Right renal pelvis (tissue), 4 donors: ENCODE measurements at regions not wholly inside any gene's neighbourhood (a gene's known extent, or its start where the extent isn't known, plus 50 kb on each side); places are given as distances from the start of the nearest gene placed in this dataset.
"Not testable (repeated sequence)": the region's sequence is repeated elsewhere in the genome, so short reads cannot be mapped to it uniquely, and the experiment has no call there.

ENCODE experiments used
- DNase-seq, 4 donors: peaks; one replicate each; pipeline ENCODE4 v3.0.0-alpha.2; 2013; ENCODE audit warnings: low read depth in 4 of 4, low spot score in 3 of 4, missing footprints in 1 of 4

DNA sequence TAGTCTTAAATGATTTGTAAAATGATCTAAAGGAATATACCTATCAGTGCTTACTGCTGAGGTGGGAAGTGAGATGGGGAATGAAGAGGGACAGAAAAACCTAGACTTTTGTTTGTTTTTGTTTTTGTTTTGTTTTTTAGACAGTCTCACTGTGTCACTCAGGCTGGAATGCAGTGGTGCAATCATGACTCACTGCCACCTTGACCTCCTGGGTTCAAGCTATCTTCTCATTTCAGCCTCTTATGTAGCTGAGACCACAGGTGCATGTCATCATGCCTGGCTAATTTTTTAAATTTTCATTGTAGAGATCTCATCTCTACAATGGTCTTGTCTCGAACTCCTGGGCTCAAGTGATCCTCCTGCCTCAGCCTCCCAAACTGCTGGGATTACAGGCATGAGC, 116.4 kb upstream of the SEM1 start:
- DNase-seq, result no peak

DNA sequence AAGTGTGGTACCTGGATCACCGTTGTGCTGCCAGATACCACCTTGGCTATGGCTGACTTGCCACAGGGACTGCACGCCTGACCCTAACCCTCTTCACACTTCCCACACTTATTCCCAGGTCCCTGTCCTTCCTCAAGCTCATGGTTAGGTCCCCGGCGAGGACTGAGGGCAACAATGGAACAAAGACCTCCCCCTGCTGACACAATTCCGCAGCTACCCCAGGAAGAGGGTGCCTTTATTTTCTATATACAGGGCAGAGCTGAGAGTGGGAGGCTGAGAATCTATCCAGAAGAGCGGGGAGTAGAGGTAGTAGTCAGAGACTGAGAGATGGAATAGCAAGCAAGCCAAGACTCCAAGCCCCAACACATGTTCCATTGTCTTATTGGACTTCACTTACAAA, 118.1 kb upstream of the SEM1 start:
- DNase-seq, result no peak

DNA sequence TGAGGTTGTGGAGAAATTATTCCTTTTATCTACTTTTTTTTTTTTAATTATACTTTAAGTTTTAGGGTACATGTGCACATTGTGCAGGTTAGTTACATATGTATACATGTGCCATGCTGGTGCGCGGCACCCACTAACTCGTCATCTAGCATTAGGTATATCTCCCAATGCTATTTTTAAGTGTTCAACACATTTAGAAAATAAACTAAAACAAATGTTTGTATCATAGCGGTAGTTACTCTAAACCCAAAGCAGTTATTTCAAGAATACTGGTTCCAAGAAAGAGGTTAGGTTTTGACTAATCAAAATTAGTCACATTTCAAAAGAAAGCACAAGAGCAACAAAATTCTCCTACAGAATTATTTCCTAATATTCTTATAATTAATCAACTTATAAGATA, 119.5 kb upstream of the SEM1 start:
- not testable (repeated sequence) for DNase-seq

DNA sequence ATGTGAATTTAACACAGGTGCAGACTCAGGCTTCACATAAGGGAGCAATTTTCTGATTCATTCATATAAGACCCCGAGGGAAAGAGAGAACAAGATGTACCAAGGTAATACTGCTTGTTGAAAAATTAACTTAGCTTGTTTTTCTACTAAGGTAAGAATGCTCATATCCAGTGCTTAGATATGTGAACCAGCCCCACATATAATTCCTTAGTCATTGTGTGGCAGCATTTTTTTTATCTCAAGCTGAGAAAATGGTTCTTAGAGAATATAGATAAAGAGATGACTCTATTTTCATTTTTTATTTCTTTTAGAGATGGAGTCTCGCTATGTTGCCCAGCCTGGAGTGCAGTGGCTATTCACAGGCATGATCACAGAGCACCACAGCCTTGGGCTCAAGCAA, 121.8 kb upstream of the SEM1 start:
- DNase-seq, result no peak

DNA sequence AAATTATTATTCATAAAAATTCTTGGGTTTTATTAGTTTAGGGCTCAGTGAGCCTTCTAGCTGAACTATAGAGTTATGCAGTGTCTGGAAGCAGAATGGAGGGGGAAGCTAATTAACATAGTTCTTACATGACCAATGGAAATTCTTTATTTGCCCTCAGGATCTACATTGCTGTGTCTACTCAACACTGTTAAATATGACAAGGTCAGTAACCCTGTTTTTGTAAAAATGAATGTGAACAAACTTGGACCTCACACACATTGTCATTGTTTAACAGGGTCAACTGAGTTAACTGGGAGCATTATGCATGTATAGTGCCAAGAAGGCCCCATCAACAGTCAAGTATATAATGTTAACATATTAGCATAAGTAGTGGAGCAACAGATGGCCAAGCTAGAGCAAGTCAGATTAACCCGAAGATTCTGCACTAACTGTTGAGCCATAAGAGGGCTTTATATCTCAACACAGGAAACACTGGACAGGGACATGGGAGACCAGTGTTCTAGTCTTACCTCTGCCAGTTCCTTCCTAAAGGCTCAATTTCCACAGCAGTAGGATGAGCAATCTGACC, 122.5 kb upstream of the SEM1 start:
- no peak for DNase-seq

DNA sequence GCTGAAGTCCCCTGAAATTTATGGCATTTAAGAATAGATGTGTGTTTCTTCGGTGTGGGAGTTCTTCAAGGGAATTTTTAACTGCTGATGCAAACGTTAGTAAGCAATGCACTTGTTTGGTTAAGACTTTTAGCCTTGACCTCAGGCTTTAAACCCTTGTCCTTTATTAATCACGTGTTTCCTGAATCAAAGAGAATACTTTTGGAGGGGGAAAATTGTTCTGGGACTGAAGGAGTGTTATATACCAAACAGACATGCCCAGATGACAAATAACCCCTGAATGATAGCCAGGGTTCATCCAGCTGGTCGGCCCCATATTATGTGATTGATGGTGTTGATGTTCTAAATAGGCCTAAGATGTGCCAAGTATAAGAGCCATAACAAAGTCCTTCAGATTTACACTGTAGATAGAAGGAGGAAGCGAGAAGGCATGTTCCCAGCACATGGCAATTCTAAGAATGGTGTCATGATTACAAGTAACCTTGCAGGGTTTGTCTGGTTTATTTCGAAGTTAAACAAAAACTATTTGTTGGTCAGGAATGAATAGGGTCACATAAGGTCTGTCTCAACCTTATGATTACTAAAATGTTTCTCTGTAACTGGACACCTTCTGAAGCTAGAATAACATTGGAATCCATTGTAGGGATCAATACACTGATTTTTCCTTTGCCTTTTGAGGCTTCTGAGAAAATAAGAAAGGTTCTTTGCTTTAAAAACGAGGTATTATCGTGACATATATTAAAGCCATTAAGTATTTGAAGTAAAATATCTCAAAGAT, 124.2 kb upstream of the SEM1 start:
- peak; percentile 2 to 16 (median 10) for DNase-seq

DNA sequence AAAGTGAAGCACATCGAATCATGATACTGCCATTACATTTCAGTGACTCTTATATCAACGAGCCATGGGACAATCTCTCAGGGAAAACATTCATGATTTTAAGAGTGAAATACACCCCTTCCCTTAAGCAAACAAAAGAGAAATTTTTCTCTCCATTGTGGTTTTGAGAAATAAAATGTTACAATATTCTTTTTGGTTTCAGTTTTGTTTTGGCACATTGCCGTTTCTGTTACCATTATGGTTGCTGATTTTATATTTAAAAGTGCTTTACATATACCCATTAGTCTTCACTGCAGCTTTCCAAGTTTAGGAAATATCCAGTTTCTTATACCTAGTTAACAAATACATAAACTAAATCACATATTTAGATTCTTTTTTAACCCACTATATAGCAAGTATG, 126.8 kb upstream of the SEM1 start:
- no peak for DNase-seq

DNA sequence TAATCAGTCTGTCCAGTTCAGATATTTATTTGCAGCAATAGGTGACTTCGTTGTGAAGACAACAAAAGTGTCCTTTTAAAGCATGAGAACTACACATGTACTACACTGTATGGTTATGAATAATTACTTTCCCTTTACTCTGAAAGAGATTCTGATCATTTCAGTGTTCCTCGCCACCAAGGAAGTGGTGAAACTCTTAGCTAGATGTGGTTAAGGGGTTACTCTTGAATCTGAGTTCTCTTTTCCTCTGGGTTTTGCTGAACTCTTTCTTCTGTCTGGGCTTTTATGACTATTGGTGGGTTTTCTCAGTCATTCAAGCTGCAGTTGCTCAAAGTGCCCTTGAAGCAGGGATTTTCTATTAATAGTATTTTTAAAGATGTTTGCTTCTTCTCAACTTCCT, 127.9 kb upstream of the SEM1 start:
- no peak for DNase-seq

DNA sequence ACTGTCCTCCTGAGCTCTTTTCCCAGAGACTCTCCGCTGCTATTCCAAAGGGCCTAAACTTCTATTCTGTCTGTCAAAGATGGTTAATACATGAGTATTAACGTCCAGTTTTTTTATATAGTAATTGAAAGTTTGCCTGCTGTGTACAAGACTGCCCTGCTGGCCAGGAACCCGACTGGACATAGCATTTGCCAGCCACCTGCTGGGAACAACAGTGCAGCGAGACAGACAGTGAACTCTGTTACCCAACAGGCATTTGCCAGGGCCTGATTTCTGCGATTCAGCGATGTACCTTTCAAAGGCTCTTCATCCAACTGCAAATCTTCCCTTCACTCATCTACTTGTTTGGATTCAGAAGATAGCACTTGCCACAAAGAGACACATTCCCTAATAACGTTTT, 128.8 kb upstream of the SEM1 start:
- no peak for DNase-seq

DNA sequence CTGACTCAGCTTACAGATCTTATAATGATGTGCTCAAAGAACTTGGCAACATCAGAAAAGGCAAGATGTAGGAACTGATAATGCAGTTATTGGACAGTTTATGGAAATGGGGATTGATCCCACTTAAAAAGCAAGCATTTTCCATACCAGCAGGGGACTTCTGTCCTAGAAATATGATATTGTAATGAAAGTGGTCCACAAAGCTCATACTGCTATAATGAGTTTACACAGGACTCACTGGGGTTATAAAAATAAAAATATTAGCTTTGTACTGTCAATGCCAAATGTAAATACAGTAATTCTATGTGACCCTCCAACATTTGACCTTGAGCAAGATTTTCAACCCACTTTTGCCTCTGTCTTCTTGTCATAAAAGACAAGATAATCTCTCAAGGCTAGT, 145.5 kb upstream of the SEM1 start:
- no peak for DNase-seq

DNA sequence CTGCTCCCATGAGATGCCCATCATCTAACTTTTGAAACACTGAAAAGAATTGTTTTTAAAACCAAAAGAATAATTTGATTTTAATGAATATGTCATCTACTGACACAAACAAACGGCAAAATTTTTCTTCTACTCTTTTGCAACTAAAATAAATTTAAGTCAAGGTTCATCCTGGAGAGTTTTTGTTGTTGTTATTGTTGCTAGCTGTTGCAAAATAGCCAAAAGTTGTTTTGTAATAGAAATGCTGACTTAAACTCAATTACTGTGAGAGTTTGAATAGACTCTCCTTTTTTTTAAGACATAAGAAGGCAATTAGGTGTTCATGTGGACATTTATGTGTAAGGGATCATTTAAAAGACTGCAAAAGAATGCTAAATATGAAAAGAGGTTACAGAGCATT, 146.0 kb upstream of the SEM1 start:
- no peak for DNase-seq

DNA sequence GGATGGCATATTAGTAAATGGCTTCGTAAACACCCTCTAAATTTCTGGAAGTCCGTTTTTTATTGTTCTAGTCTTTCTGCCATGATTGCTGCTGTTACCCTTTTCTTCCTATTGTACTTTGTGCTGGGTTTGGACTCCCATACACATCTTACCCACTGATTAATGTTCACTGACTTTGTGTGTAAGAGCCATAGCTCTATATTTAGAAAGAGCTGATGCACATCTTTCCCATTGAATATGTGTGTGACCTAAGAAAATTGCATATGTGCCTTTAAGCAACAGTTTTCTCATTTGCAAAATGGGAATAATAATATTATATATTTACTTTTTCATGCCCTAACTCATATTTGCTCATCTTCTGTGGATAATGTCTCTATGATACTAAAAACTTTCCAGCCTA, 135.8 kb upstream of the DLX6 start:
- no peak for DNase-seq

DNA sequence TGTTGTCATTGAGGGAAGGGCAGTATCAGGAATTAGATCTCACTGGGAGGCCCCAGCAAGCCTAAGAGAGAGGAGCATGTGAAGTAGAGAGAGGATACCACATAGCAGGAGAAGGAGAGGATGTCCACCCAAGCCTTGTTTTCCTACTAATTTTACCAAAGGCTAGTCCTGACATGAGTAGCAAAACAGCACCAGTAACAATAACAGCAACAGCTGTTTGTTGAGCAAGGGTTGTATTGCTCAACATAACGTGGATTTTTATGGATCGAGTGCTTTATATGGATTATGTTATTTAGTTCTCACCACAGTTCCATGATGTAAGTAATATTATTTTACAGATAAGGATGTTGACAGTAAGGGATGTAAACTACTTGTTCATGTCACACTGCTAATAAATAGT, 135.2 kb upstream of the DLX6 start:
- DNase-seq, result no peak

DNA sequence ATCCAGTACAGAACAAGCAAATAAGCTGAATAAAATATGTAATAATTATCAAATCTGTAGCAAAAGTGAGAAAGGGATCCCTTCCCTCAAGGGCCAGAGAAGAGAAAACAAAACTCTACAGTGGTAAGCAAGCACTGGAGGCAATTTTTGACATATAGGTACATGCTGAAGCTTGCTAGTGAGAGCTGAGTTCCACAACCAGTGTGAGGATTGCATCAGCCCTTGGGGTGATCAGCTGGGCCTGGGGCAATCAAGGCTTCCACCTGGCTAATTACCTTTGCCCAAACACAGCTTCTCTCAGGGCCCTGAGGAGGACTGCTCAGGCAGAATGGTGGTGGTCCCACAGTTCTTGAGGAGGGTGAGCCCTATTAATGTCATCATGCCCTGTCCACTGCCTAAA, 134.4 kb upstream of the DLX6 start:
- DNase-seq, result no peak

DNA sequence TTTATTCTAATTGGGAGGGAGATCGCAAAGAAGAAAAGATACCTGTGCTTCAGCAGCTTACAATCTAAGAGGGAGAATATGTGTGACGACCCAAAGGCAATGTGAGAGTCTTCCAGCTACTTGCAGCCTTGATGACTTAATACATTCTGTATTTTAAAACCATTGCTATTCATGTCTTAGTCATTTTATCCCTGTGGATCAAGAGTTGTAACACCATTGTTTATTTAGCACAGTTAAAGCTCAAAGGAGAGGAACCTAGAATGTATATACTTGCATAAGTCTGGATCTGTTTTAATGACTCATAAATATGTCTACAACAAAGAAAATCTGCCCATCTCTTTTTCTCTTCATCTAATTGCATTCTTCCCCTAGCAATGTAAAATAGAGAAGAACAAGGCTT, 117.9 kb upstream of the DLX6 start:
- DNase-seq, result no peak

DNA sequence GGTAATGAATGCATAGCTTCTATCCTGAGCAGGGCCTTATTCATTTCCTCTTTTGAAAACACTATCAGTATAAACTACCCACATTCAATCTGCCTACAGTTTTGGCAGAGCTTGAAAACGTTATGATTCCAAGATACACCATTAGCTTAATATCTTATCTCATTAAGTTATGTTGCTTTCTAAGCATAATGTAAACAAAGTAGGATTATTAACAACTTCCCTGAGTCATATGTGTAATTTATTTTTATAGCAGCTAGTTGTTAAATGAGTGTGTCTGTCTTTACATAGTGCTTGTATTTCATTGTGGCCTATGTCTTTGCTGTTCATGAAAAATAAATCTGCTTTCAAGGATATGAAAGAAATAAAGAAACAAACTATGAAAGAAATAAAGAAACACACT, 106.2 kb upstream of the DLX6 start:
- DNase-seq, result no peak

DNA sequence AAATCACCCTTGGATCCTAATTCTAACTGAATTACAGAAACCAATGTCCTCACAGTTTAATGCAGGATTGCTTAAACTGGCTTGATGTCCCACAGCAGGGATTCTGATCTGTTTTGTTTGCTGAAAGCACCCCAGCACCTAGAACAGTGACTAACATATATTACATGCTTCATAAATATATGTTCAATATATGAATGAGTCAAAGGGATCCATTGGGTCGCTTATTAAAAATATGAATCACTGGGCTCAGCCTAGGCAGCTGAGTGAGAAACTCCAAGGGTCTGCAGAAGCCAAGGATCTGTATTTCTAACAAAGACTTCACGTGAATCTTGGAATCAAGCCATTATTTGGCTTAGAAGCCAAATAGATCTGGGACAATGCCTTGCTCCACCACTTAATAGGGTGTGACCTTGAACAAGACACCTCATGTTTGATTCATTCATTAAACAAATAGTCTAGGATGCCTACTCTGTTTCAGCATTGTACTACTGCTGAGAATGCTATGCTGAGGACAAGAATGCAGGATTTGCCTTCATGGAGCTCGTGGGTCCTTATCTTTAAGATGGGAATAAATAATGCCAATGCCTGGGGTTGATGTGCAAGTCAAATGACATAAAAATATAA, 103.4 kb upstream of the DLX6 start:
- no peak for DNase-seq

DNA sequence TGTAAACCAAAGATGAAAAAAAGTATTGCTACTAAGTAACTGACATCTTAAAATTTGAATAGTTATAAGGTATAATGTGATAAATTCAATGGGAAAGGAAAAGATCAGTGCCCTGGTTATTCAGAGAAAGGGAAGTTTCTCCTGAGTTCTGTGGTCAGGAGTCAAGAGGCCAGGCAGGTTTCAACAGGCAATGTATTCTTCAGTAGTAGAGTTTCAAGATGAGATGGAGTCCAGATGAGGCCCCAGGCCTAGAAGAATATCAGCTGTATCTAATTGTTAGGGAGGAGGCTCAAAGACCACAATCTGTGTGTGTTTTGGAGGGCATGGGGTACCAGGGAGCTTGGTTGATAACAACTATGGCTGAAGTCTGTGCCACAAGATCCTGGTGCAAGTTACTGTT, 101.4 kb upstream of the DLX6 start:
- DNase-seq, result no peak

DNA sequence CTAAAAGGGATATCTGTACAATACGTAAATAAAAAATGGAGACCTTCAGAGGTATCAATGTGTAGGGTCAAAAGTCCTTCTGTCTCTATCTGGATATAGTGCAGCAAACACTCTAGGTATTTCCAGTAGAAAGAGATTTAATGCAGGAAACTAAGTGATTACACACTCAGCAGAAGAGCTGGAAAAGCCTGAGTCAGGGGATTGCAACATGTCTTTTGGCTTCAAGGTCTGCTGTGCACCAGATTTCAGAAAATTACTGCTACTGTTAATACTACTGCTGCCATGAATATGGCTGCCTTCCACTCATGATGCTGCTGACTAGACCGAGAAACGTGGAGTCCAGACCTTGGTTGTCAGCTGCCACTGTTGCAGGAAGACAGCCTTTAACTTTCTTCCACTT, 94.9 kb upstream of the DLX6 start:
- no peak for DNase-seq

DNA sequence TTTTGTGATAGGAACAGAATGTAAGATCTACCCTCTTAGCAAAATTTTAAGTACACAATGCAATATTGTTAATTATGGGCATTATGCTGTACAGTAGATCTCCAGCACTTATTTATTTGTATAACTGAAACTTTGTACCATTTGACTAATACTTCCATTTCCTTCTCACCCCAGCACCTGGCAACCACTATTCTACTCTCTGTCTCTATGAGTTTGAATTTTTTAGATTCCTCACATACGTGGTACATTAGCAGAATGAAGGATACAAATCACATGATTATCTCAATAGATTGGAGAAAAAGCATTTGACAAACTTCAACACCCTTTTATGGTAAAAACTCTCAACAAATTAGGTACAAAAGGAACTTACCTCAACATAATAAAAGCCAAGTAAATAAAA, 90.3 kb upstream of the DLX6 start:
- DNase-seq, result no peak

DNA sequence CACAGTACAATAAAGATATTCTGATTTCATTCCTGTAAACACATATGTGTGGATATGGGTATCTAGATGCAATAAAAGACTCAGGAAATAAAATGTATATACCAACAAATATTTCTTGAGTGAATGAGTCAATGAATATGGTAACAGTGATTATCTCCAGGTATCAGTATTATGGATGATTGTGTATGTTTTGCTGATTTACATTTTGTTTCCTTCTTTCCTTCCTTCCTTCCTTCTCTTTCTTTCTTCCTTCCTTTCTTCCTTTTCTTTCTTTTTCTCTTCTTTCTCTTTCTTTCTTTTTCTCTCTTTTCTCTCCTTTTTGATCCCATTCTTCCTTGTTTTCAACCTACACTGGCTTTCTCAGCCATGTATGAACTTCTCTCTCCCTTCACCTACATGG, 85.3 kb upstream of the DLX6 start:
- DNase-seq, result no peak

DNA sequence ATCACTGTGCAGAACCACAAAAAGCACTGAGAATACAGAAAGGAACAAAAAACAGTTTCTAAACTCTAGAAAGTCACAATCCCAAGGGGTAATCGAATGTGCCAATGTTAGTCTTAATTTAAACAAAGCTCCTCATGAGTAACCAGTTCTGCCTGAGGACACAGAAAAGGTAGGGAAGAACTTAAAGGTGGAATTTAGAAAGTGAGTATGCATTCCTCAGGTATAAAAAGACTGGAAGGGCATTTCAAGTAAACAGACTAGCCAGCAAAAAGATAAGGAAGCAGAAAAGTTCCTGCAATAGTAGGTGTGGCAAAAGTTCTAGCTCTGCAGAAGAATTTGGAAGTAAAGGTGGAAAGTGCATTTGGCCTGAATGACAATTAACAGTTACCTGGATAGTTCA, 84.6 kb upstream of the DLX6 start:
- no peak for DNase-seq
